Stomach (tissue), 4 donors: ENCODE measurements at regions not wholly inside any gene's neighbourhood (a gene's known extent, or its start where the extent isn't known, plus 50 kb on each side); places are given as distances from the start of the nearest gene placed in this dataset.

Experiments used
- POLR2AphosphoS5 ChIP-seq, 3 donors: sonication (generic); formaldehyde crosslinking; IDR thresholded peaks; one replicate each; pipeline ENCODE4 v1.6.1; 2016; ENCODE audit warnings: antibody characterized with exemption in 3 of 3
- TF ChIP-seq, protein P1 (sequence below), 7 experiments: fragments of 450-650 bp in 4 of 7; fragments of 200-600 bp in 3 of 7; sonication (generic) in 3 of 7; IDR thresholded peaks; one replicate each; pipeline ENCODE4 v1.5.1; 2016 to 2019; ENCODE audit warnings: antibody characterized with exemption in 7 of 7, control low read depth in 2 of 7, mild to moderate bottlenecking in 1 of 7

DNA sequence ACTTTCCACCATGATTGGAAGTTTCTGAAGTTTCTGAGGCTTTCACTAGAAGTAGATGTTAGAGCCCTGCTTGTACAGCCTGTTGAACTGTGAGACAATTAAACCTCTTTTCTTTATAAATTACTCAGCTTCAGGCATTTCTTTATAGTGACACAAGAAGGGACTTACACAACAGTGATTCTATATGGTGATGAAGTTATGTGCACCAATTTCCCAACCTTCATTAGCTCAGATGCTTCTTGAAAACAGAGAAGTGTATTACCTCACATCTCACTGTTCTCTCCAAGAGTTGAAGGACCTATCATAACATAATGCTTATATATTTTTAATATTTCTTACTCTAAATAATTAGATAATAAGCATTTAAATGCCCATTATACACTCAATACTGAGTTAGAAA, 202.1 kb upstream of the ANXA10 start:
- TF ChIP-seq, protein P1, sequence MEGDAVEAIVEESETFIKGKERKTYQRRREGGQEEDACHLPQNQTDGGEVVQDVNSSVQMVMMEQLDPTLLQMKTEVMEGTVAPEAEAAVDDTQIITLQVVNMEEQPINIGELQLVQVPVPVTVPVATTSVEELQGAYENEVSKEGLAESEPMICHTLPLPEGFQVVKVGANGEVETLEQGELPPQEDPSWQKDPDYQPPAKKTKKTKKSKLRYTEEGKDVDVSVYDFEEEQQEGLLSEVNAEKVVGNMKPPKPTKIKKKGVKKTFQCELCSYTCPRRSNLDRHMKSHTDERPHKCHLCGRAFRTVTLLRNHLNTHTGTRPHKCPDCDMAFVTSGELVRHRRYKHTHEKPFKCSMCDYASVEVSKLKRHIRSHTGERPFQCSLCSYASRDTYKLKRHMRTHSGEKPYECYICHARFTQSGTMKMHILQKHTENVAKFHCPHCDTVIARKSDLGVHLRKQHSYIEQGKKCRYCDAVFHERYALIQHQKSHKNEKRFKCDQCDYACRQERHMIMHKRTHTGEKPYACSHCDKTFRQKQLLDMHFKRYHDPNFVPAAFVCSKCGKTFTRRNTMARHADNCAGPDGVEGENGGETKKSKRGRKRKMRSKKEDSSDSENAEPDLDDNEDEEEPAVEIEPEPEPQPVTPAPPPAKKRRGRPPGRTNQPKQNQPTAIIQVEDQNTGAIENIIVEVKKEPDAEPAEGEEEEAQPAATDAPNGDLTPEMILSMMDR (IDR thresholded peaks at IDR 0.05), result no peak
- TF ChIP-seq POLR2AphosphoS5 (IDR thresholded peaks at IDR 0.05), result no peak
